Globus pallidus (tissue), 1 donor: ENCODE measurements at regions not wholly inside any gene's neighbourhood (a gene's known extent, or its start where the extent isn't known, plus 50 kb on each side); places are given as distances from the start of the nearest gene placed in this dataset.
A peak's percentile ranks its signal among the peaks of the same experiment; 100 is the strongest.
"Not testable (repeated sequence)": the region's sequence is repeated elsewhere in the genome, so short reads cannot be mapped to it uniquely, and the experiment has no call there.

Experiments used
- DNase-seq: peaks from one replicate; pipeline ENCODE4 v3.0.0-alpha.2; 2015; ENCODE audit warnings: low spot score

DNA sequence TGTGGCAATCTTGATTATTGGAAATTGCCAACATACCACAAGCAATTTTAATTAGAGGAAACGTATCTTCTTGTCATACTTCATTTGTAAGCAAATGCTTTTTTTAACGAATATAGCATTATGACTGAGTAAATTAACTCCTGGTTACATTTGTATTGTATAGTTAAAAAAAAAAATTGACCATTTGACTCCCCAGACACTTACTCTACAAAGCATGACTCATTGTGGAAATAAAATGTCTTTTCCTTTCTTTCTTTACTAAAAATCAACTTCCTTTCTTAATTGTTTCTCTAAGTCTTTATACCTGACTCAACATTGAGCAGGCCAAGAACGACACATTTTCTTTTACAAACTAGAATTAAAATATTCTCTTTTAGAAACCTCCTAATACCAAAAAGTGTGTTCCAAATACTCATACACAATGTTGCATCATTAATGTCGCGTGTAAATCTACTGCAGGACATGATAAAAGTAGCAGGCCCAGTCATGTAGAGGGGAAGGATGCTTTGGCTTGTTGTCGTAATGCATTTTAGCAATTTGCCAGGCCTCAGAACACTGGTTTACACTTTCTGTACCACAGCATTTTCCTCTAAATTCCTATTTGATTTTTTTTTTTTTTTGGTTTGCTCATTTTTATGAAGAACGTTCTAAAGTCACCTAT lies 349.6 kb upstream of the KCNH7 start:
- DNase-seq = no peak

DNA sequence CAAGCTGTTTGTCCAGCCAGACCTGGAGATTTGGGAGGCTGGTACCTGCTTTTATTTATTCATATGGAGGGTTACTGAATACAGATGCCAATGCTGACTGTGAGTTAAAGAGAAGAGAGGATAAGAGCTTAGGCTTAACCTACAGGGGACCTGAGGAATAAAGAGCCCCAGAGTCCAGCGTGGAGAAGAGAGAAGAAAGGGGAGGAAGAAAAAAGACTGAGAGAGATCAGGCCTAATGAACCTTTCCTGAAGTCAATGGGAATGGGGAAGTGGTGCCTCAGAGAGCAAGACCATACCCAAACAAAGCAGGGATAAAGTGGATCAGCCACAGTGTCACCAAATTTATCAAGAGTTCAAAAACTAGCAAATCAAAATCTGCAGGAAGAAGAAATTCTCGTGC lies 348.6 kb upstream of the KCNH7 start:
- no peak for DNase-seq

DNA sequence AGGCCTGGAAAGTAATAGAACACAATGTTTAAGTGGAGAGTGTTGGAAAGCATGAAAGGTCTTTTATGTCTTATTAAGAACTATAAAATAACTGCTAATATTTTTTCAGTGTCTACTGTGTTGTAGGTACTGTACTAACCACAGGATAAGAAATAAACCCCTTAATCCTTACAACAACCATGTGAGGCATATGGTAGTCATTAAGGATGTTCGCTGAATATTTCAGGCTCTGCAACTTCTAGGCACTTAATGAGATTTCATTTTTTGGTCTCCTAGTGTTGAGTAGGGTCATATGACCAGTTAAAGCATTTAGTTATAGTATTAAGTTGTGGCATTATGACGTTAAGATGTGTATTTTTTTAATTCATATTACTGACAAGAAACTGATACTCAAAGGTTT lies 346.6 kb upstream of the KCNH7 start:
- no peak for DNase-seq

- no peak for DNase-seq
Observed at GRCh38 chr2:163182764-163183354, 344.3 kb upstream of the KCNH7 start.

DNA sequence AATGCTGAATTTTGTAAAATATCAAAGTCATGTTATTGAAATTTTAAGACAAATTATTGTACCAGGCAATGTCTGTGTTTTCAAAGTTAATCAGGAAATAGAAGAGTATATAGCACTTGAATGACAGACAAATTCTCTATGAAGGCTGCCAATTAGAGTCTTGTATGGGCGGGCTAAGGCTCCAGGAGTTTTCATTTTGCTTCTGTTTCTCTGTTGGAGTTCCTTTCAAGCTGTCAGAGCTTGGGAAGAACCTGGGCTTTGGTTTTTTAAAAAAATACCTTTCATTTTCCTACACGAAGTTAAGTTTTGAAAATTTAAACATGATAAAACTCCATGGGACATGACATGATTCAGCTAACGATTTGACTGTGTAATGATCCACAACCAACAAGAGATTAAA lies 339.0 kb upstream of the KCNH7 start:
- DNase-seq = no peak

GRCh38 chr2:163175294-163175693 lies 336.7 kb upstream of the KCNH7 start:
- DNase-seq = no peak

- DNase-seq = no peak
Observed at GRCh38 chr2:163173591-163173990, 335.0 kb upstream of the KCNH7 start.

DNA sequence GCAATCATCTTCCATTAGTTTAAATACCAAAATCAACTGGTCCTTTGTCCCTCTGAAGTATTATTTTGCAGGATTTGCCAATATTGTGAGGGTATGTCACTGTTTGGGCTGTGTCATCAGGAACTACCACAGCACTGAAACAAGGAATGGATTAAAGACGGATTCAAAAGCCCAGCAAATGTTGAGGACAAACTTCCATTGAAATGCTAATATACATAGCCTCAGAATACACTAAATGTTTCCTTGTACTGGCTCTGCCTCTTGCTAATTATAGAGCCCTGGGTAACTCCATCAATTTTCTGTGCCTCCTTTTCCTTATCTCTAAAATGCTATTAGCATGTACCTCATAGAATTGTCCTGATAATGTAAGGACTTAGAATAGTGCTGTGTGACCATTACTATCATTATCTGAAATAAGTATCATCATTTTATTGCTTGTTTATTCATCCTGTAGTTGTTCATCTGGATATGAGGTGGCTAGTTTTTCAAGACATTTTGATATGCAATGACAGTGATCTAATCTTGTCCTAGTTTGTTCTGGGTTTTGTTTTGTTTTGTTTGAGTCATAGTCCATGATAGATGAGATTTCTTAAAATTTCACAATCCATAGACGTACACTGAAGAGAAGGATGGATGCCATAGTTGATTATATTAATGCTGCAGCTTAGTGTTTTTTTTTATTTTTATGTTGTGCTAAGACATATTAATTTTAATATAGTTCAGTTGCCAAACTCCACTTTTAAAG lies 333.4 kb upstream of the KCNH7 start:
- no peak for DNase-seq

- no peak for DNase-seq
Observed at GRCh38 chr2:163157891-163158496, 319.4 kb upstream of the KCNH7 start.

GRCh38 chr2:163157411-163157810 lies 318.8 kb upstream of the KCNH7 start:
- no peak for DNase-seq

- no peak for DNase-seq
Observed at GRCh38 chr2:163155925-163156324, 317.4 kb upstream of the KCNH7 start.

- DNase-seq = peak; percentile 5
Observed at GRCh38 chr2:163155279-163155883, 316.8 kb upstream of the KCNH7 start.

GRCh38 chr2:163142618-163143017 lies 304.1 kb upstream of the KCNH7 start:
- no peak for DNase-seq

- DNase-seq = no peak
Observed at GRCh38 chr2:163138947-163139346, 300.4 kb upstream of the KCNH7 start.

DNA sequence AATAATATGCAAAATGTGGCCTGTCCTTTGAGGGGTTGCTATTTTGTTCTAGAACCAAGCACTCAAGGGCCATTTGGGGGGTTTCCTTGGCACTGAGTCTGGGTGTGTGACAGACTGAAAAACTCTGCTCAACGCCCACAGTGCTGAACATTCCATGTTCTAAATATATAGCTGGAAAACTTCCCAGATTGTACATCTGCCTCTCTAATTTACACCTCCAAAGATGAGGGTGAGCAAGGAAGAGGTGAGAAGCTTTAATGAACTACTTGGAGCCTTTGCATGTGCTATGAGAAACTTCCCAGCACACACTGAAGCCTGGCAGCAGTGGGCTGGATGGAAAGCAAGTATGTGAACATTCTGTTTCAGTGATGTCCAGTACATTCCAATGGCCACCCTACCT lies 296.7 kb upstream of the KCNH7 start:
- no peak for DNase-seq

DNA sequence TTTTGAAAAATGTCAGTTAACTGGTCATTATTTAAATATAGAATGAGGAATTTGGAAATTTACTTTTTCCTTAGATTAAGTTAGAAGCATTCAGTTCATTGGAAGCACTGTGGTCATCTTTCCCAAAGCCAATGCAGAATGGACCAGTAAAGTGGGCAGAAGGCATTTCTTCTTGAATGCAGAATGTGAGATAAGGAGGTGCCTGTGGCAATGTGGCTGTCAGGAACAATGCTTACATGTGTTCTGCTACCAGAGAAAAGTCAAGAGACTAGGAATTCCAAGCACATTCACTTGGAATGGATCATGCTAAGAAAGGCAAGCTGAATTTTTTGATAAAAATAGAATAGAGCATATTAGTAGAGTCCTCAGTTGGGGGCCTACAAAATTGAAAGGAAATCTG lies 295.0 kb upstream of the KCNH7 start:
- DNase-seq = no peak

GRCh38 chr2:163132850-163133249 lies 294.3 kb upstream of the KCNH7 start:
- no peak for DNase-seq

- DNase-seq = not testable (repeated sequence)
Observed at GRCh38 chr2:163132207-163132606, 293.6 kb upstream of the KCNH7 start.

GRCh38 chr2:163123526-163123925 lies 285.0 kb upstream of the KCNH7 start:
- no peak for DNase-seq

- DNase-seq = no peak
Observed at GRCh38 chr2:163122257-163122656, 283.7 kb upstream of the KCNH7 start.

GRCh38 chr2:163121483-163121882 lies 282.9 kb upstream of the KCNH7 start:
- DNase-seq = no peak

- no peak for DNase-seq
Observed at GRCh38 chr2:163119966-163120365, 281.4 kb upstream of the KCNH7 start.

DNA sequence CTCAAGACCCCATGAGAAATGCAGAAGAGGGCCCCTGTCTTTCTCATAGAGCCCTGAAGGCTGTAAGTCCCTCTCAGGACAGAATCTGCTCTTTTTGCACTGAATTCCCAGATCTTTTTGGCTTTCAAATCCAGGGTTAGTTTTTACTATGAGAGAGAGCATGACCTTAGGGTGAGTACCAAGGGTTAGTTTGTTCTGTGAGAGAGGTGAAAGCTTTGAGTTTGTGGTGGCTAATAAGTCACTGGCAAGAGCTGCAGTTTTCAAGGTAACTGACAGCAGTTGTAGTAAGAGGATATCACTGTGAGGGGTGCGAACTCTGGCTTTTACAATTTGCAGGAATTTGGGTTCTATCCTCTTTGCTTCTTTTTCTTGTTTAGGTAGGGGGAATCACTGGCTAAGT lies 248.4 kb upstream of the KCNH7 start:
- no peak for DNase-seq
